HCT116 (cell line): ENCODE measurements at regions not wholly inside any gene's neighbourhood (a gene's known extent, or its start where the extent isn't known, plus 50 kb on each side); places are given as distances from the start of the nearest gene placed in this dataset.

ENCODE experiments used
- ELF1 ChIP-seq: IDR thresholded peaks from 2 replicates; pipeline ENCODE4 v1.6.1; 2012; ENCODE audit warnings: low read depth, borderline replicate concordance
- EZH2 ChIP-seq: fragments of 200-600 bp; sonication (generic); IDR thresholded peaks from 2 replicates; pipeline ENCODE4 v1.6.1; 2017; ENCODE audit warnings: antibody characterized with exemption, mixed run types
- JUND ChIP-seq: IDR thresholded peaks from 2 replicates; pipeline ENCODE4 v1.6.1; 2012
- POLR2A ChIP-seq: IDR thresholded peaks from 2 replicates; pipeline ENCODE4 v1.7.0; 2011; ENCODE audit warnings: borderline replicate concordance; ENCODE audit not compliant: insufficient read depth, insufficient read length; ENCODE audit errors: extremely low read depth
- POLR2AphosphoS5 ChIP-seq: IDR thresholded peaks from 2 replicates; pipeline ENCODE4 v1.6.1; 2011; ENCODE audit warnings: mild to moderate bottlenecking, low read depth, low read length, moderate library complexity
- RAD21 ChIP-seq: IDR thresholded peaks from 2 replicates; pipeline ENCODE4 v1.6.1; 2012; ENCODE audit warnings: low read depth, mild to moderate bottlenecking
- SP1 ChIP-seq: IDR thresholded peaks from 2 replicates; pipeline ENCODE4 v1.6.1; 2012; ENCODE audit warnings: low read depth
- SRF ChIP-seq: IDR thresholded peaks from 2 replicates; pipeline ENCODE4 v1.6.1; 2012; ENCODE audit warnings: low read depth
- TCF7L2 ChIP-seq: IDR thresholded peaks from 2 replicates; pipeline ENCODE4 v1.7.0; 2011; ENCODE audit warnings: borderline replicate concordance, inconsistent platforms; ENCODE audit not compliant: insufficient read depth, insufficient read length; ENCODE audit errors: extremely low read depth
- YY1 ChIP-seq: IDR thresholded peaks from 2 replicates; pipeline ENCODE4 v1.6.1; 2011; ENCODE audit warnings: low read length, low read depth, moderate library complexity, mild to moderate bottlenecking; ENCODE audit not compliant: insufficient replicate concordance; ENCODE audit errors: extremely low read depth
- TF ChIP-seq, protein P1 (sequence below): IDR thresholded peaks from 2 replicates; pipeline ENCODE4 v1.6.1; 2012
- TF ChIP-seq, protein P2 (sequence below), 3 experiments: fragments of 200-600 bp in 1 of 3; sonication (generic) in 1 of 3; IDR thresholded peaks in 2 of 3; conservative IDR thresholded peaks in 1 of 3; 2 replicates each; pipeline ENCODE4 v1.5.1; 2012 to 2017; ENCODE audit warnings: low read depth in 2 of 3, low read length in 2 of 3, antibody characterized with exemption in 1 of 3, borderline replicate concordance in 1 of 3, control low read depth in 1 of 3, mild to moderate bottlenecking in 1 of 3, mixed read lengths in 1 of 3, mixed run types in 1 of 3, moderate library complexity in 1 of 3; ENCODE audit not compliant: insufficient read depth in 1 of 3
- TF ChIP-seq, protein P3 (sequence below): IDR thresholded peaks from 2 replicates; pipeline ENCODE4 v1.6.1; 2012; ENCODE audit warnings: low read depth

DNA sequence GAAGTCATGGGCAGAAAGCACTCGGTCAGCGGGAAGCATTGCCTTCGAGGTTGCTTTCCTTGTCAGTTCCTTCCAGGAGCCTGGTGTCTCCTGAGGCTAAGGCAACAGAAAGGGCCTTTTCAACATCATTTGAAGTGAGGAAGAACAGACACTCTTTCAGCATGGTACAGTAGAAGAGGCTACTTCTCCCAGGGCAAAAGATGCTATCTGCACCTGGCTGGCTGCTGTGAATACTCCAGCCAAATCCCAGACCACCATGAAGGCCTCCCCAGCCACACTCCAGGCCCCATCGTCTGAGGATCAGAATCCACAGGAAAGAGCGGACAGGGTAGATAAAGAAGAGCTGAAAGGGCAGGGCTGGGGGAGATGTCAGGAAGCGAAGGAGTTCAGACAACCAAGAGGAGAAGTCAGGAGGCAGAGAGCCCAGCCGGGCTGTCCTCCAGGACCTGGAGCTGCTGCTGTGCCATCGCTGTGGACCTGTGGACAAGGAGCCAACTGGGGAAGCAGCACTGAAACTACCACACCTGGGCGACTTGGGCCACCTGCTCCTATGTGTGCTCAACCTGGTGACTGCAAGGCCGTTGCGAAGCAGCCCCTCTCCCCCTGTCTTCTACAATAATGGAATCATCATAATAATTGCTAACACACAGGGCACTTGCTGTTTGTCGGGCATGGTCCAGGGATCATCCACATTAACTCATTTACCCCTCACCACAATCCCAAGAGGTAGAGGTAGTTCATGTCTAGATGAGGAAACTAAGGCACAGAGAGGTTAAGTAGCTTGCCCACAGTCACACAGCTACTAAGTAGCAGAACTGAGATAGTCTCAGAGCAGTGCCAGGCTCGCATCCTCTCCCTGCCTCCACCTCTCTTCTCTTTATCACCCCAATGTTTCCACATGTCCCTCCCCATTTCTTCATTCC is 88.0 kb upstream of the ZBTB40 start:
- TF ChIP-seq, protein P1, sequence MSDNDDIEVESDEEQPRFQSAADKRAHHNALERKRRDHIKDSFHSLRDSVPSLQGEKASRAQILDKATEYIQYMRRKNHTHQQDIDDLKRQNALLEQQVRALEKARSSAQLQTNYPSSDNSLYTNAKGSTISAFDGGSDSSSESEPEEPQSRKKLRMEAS: no peak
- TF ChIP-seq ELF1 (no peak), RAD21 (no peak), TCF7L2 (no peak), JUND (no peak), SP1 (no peak), POLR2AphosphoS5 (no peak), YY1 (no peak), EZH2 (no peak), POLR2A (no peak), SRF (no peak)
- TF ChIP-seq, protein P2, sequence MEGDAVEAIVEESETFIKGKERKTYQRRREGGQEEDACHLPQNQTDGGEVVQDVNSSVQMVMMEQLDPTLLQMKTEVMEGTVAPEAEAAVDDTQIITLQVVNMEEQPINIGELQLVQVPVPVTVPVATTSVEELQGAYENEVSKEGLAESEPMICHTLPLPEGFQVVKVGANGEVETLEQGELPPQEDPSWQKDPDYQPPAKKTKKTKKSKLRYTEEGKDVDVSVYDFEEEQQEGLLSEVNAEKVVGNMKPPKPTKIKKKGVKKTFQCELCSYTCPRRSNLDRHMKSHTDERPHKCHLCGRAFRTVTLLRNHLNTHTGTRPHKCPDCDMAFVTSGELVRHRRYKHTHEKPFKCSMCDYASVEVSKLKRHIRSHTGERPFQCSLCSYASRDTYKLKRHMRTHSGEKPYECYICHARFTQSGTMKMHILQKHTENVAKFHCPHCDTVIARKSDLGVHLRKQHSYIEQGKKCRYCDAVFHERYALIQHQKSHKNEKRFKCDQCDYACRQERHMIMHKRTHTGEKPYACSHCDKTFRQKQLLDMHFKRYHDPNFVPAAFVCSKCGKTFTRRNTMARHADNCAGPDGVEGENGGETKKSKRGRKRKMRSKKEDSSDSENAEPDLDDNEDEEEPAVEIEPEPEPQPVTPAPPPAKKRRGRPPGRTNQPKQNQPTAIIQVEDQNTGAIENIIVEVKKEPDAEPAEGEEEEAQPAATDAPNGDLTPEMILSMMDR (IDR thresholded peaks at IDR 0.05 in 2 of 3, conservative IDR thresholded peaks at IDR 0.05 in 1 of 3; ENCODE audit: borderline replicate concordance in 1 of 3, insufficient read depth in 1 of 3, low read depth in 2 of 3, low read length in 2 of 3): no peak
- TF ChIP-seq, protein P3, sequence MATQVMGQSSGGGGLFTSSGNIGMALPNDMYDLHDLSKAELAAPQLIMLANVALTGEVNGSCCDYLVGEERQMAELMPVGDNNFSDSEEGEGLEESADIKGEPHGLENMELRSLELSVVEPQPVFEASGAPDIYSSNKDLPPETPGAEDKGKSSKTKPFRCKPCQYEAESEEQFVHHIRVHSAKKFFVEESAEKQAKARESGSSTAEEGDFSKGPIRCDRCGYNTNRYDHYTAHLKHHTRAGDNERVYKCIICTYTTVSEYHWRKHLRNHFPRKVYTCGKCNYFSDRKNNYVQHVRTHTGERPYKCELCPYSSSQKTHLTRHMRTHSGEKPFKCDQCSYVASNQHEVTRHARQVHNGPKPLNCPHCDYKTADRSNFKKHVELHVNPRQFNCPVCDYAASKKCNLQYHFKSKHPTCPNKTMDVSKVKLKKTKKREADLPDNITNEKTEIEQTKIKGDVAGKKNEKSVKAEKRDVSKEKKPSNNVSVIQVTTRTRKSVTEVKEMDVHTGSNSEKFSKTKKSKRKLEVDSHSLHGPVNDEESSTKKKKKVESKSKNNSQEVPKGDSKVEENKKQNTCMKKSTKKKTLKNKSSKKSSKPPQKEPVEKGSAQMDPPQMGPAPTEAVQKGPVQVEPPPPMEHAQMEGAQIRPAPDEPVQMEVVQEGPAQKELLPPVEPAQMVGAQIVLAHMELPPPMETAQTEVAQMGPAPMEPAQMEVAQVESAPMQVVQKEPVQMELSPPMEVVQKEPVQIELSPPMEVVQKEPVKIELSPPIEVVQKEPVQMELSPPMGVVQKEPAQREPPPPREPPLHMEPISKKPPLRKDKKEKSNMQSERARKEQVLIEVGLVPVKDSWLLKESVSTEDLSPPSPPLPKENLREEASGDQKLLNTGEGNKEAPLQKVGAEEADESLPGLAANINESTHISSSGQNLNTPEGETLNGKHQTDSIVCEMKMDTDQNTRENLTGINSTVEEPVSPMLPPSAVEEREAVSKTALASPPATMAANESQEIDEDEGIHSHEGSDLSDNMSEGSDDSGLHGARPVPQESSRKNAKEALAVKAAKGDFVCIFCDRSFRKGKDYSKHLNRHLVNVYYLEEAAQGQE: no peak
